ENCODE measurements at regions not wholly inside any gene's neighbourhood (a gene's known extent, or its start where the extent isn't known, plus 50 kb on each side); places are given as distances from the start of the nearest gene placed in this dataset.

GRCh38 chr1:39085174-39085573 is 59.0 kb downstream of the NDUFS5 start:
- DNase-seq: no peak

GRCh38 chr1:39086386-39086785 is 60.2 kb downstream of the NDUFS5 start:
- no peak for DNase-seq

DNA sequence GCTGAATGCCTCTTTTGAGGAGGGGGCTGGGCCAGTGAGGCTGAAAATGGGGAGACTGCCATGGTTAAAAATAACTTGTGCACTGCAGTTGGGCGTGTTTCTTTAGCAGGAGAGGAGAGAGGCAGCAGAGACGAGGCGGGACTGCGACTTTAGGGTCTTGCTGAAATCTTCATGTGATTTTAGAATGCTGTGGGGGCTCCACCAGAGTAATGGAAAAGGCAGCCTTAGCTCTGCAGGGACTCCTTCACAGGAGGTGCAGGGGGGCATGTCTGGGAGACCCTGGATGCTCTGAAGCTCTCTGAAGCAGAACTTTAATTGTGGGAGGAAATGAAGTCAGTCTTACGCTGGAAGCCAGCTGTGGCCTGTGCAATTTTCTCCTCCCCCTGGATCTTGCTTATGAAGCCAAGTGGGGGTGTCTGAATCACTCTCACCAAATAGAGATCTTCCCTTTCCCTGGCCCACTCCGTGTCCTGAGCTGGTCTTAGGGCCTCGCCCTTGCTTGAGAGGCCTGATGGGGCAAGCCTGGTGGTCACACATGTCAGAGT is 60.8 kb downstream of the NDUFS5 start:
- DNase-seq: no peak

- DNase-seq: no peak
These were observed 61.3 kb downstream of the NDUFS5 start for GRCh38 chr1:39087435-39087834.

DNA sequence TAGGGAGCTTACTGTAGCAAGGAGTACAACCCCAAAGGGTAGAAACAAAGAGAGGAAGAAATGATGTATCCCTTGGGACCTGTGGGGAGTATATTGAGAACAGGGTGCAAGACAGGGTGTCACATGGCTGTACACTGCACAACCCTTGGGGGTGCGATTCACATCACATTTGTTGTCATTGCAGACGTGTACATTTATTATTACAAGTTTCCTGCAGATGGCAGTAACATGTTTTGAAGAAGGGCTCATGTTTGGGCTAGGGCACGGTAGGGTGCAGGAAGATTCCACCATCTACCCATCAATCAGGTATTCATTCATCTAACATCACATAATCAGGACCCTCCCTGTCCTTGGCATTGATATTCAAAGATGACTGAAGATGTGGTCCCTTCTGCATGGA is 62.5 kb downstream of the NDUFS5 start:
- DNase-seq: no peak

GRCh38 chr1:39089931-39090521 is 63.9 kb downstream of the NDUFS5 start:
- DNase-seq: no peak

GRCh38 chr1:39090757-39091380 is 64.7 kb downstream of the NDUFS5 start:
- DNase-seq: no peak

DNA sequence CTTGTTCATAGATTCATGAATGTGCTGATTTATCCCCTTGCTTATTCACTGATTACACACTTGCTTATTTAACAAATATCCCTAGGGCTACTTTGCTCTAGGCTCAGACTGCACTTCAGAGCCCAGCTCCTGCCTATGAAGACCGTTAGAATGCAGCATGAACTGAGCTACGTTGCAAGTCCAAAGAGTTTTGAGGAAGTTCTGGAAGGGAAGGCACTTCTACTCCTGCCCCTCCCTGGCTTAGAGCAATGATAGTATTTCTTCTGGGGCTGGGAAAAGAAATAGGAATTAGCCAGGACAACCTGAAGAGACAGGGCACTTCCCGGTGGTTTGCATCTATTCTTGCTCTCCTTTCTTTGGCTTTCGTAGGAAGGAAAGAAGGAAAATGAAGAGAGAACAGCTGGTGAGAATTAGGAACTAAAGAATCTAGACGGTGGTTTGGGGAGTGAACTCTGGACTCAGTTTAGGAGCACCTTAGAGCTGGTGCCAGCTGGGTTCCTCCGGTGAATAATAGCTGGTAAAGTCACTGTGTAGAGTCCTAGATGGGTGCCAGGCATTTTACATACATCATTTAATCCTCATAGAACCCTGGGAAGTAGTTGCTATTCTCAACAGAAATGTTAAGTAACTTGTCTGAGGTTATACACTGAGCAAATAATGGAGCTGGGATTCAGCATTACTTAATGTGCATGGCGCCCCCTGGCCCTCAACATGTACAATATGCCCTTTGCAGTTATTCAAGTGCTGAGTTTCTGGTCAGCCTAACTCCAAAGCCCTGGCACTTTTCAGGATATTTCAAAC is 65.9 kb downstream of the NDUFS5 start:
- peak; percentile 69 for DNase-seq

DNA sequence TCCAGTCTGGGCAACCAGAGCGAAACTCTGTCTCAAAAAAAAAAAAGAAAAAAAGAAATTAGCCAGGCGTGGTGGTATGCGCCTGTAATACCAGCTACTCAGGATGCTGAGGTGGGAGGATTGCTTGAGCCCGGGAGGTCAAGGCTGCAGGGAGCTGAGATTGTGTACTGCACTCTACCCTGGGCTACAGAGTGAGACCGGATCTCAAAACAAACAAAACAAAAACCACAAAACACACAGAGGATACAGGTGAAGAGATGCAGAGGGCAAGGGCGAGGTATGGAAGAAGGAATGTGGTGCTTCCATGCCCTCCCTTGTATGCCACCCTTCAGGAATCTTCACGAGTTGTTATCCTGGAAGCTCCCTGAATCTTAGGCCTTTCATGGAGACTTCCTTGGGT is 68.5 kb downstream of the NDUFS5 start:
- no peak for DNase-seq

- DNase-seq: peak; percentile 71
These were observed 72.5 kb downstream of the NDUFS5 start for GRCh38 chr1:39098546-39099250.

DNA sequence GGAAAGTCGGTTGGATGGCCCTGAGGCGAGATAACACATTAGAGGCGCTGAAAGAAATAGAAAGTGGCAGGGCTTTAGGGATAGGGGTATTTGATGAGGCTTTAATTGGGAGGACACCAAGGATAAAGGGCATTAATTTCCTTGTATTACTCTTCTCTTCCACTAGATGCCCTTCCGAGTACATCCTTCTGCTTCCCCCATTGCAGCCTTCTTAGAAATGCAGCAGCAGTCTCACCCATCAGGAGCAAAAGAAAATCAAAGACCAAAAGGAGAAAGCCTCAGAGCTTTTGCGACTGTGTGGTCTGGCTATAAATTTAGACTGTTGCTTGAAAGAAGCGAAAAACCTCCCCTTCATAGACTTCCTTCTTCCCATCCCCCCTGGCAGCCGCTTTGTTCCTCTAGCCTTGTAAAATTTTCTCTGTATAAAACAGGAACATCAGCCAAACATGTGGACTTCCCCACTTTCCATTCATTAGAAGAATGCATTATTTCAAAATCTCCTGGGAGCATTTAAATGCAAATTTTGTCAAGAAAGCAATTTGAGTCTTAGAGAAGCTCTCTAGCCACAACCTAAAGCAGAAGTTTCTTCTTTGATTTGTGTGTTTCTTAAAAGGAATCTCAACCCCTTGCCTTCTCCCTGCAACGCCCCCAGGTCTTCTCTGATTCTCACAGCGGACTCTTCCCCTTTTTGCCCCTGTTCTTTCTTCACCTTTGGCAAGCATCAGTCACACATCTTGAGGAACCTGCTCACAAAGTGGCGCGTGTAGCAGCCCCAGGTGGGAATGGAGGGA is 76.6 kb downstream of the NDUFS5 start:
- DNase-seq: peak; percentile 47

DNA sequence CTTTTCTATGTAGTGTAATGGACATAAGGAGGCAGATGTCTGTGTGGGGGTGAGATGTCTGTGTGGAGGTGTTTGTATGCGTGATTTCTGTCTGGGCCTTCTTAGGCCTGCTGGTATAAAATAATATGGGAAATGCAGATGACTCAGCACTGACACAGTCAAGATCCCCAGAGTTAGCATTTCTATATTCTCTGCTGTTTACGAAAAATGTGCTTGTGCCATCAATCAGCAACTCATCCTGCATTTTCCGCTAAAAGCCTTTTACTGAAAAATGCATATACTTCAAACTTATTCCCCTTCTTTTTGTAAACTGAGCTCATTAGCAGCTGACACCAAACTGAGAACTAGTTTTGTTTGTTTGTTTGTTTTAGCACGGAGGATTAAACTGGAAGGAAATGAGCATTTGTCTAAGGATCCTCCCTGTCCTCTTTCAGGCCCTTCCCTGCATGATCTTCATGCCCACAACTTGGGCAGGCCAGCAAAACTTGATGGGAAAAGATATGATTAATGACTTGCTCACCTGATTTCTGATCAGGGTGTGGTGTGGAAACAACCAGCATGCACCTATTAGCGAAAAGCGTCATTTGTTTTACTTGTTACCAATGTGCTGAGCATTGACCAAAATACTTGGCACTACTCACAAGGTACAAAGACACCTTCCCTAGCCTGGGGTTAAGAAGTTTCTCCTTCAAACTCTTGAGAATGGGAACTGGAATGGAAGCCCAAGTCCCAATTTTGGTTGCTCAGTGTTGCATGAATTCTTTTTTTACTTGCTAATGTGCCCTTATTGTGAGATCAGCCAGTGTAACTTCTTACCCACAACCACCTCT is 77.4 kb downstream of the NDUFS5 start:
- no peak for DNase-seq

GRCh38 chr1:39104158-39105060 is 78.3 kb downstream of the NDUFS5 start:
- DNase-seq: no peak

DNA sequence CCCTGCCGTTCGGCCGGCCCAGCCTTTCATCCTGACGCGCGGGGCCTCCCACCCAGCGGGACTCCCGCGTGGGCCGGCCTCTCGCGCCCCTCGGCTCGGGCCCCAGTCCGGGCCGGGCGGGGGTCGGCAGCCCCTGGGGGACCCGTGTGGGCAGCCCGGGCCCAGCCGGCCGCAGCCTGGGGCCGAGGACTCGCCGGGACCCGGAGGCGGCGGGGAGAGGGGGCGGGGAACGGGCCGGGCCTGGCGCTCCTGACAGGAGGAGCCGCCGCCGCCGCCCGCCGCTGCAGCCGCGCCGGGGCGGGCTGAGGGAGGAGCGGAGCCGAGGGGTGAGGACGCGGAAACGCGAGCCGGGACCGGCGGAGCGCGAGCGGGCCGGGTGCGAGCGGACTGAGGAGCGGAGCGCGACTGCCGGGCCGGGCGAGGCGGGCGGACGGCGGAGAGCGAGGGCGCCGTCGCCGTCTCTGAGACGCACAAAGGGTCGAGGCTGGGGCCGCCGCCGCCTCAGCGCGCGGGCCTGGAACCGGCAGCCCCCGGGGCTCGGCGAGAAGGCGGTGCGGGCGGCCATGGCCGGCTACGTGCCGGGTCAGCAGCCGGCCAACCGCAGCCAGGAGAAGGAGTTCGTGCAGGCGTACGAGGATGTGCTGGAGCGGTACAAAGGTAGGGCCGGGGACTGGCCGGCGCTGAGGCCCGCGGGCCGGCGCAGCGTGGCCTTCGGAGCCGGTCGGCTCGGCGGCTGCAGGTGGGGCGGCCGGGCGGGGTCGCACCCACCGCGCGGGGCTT is 79.1 kb downstream of the NDUFS5 start:
- peak; percentile 78 for DNase-seq

GRCh38 chr1:39105841-39106765 is 80.0 kb downstream of the NDUFS5 start:
- DNase-seq: peak; percentile 37

GRCh38 chr1:39106801-39107327 is 80.7 kb downstream of the NDUFS5 start:
- no peak for DNase-seq

DNA sequence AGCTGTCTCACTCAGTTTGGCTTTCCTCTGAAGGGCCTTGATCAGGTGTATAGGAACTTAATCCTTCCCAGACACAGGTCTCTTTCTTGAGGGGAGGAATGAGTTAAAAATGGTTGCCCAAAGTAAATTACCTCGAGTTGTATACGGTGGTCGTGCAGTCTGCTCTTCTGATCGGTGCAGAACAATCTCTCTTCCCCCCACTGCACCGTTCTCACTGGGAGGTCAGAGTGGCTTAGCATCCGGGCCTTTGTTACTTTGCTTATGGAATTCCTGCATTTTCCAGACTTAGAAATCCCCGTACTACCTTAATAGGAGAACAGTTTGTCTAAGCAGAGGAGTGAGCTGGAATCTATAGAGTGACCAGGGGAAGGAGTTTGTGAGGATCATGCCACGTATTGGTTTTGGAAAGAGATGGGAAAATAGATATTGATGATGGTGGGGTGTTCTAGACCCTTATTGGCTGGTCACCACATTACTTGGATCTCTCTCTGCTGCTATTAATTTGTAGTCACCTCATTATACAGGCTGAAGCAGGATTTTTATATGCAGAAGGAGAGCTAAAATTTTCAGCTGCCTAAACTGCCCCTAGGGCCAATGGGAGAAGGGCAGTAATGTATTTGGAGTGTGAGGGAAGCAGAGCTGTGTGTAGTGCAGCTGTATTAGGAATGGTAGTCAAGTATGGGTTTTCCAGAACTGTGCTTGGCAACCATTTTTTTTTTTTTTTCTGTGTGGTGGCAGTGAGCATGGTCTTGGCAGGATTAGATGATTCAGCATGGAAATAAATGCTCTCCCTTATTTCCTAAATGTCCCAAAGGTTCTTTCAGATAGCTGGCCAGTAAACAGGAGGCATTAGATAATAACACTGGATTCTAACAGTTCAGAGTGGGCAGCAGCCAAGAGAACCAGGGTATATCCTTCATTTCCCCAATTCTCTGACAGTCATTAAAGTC is 81.5 kb downstream of the NDUFS5 start:
- no peak for DNase-seq
